Nephron progenitor cell (in vitro differentiated cells): ENCODE measurements at regions not wholly inside any gene's neighbourhood (a gene's known extent, or its start where the extent isn't known, plus 50 kb on each side); places are given as distances from the start of the nearest gene placed in this dataset.

Experiments
- DNase-seq: peaks from one replicate; pipeline ENCODE4 v3.0.0; 2021
- H3K27ac Mint-ChIP-seq: 2 replicates; pipeline ENCODE4 v1.8.0; 2021; ENCODE audit warnings: mild to moderate bottlenecking, moderate library complexity, mixed read lengths
- H3K27me3 Mint-ChIP-seq: 2 replicates; pipeline ENCODE4 v1.8.0; 2021; ENCODE audit warnings: mild to moderate bottlenecking, low read depth, mixed read lengths; ENCODE audit not compliant: poor library complexity
- H3K36me3 Mint-ChIP-seq: 2 replicates; pipeline ENCODE4 v1.8.0; 2021; ENCODE audit warnings: low read depth, mixed read lengths
- H3K4me1 Mint-ChIP-seq: 2 replicates; pipeline ENCODE4 v1.8.0; 2021; ENCODE audit warnings: mixed read lengths
- H3K4me3 Mint-ChIP-seq: 2 replicates; pipeline ENCODE4 v1.8.0; 2021; ENCODE audit warnings: mild to moderate bottlenecking, moderate library complexity, mixed read lengths
- H3K9me3 Mint-ChIP-seq: 2 replicates; pipeline ENCODE4 v1.8.0; 2021; ENCODE audit warnings: mild to moderate bottlenecking, moderate library complexity, mixed read lengths
- CTCF ChIP-seq: fragments of 200-600 bp; sonication (generic); IDR thresholded peaks from 2 replicates; pipeline ENCODE4 v1.5.0; 2021; ENCODE audit warnings: antibody characterized with exemption

DNA sequence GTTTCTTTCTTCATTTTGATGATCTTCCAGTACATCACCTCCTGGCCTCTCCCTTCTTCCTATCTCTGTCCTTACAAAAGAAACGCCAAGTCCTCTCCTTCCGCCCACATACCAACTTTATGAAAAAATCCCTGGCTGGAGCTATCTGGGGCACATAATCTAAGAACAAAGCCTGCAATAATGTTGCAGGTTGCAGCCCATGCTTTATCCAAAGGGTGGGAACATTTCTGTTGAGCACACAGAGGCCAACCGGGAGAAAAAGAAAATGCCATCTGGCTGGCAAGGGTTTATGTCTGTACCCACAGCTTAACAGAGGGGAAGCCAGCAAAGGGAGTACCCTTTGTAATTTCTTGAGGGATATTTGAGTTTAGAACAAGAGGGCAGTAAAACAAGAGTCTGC is 409.6 kb downstream of the SOX9 start:
- Mint-ChIP-seq H3K27ac (no peak overlapping the region), H3K27me3 (peaks cover 13% of the 10 kb centered on the region), H3K9me3 (peaks cover 13% of the 10 kb centered on the region), H3K4me3 (no peak overlapping the region), H3K36me3 (peaks cover 6% of the 10 kb centered on the region), H3K4me1 (peaks cover 37% of the 10 kb centered on the region)
- TF ChIP-seq CTCF, result no peak
- DNase-seq, result no peak

DNA sequence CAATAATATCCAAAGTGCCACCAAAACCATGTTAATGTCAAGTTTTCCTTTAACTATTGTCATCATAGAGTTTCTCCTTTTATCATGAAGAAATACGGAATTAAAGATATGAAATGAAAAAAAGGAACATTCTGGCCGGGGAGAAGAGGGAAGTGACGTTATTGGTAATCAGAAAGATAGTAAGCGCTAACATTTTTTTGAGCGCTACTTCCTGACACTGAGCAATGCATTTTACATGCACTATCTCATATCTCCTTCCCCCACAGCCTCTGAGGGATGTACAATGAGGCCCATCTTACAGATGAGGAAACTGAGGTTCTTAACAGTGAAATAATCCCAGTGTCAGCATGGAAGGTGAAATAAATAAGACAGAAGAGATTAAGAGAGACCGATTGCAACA is 410.9 kb downstream of the SOX9 start:
- DNase-seq, result no peak
- peaks cover 17% of the 10 kb centered on the region for H3K27me3 Mint-ChIP-seq
- H3K36me3 Mint-ChIP-seq, result peaks cover 6% of the 10 kb centered on the region
- peaks cover 13% of the 10 kb centered on the region for H3K9me3 Mint-ChIP-seq
- TF ChIP-seq CTCF, result no peak
- peaks cover 27% of the 10 kb centered on the region for H3K4me1 Mint-ChIP-seq
- no peak overlapping the region for H3K27ac Mint-ChIP-seq
- no peak overlapping the region for H3K4me3 Mint-ChIP-seq

DNA sequence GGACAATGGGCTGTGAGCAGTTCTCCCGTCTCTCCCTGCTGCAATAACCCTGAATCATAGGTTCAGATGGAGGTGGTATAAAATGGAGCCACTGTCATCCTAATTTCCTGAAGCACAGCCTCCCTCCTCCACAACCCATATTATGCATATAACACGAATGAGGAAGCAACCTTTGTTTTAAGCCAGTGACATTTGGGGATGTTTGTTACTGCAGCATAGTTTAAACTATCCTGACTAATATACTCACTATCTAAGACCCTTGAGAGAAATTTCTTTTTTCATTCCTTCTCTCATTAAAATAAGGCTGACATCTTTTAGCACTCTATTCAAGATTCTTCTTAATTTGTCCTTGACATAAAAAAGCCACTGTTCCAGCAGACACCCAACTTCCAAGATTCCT is 413.4 kb downstream of the SOX9 start:
- Mint-ChIP-seq H3K4me3 (no peak overlapping the region), H3K36me3 (peaks cover 6% of the 10 kb centered on the region), H3K4me1 (peaks cover 38% of the 10 kb centered on the region), H3K27ac (no peak overlapping the region), H3K27me3 (peaks cover 14% of the 10 kb centered on the region), H3K9me3 (peaks cover 13% of the 10 kb centered on the region)
- DNase-seq, result no peak
- TF ChIP-seq CTCF, result no peak

DNA sequence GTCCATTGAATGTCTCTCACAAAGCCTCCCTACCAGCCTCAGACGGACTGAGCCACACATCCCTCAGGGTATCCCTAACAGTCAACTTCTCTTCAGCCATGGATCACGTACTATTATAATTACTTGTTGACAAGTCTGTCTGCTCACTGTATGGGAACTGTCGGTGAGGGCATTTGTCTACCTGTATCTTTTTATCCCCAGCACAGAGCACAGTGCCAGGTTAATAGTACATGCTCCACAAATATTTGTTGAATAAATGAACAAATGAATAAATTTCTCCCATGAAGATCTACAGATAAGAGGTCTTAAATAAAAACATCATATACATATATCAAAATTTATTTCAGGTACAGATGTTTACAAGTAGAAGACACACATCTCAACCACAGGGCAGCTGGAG is 414.0 kb downstream of the SOX9 start:
- no peak for TF ChIP-seq CTCF
- H3K36me3 Mint-ChIP-seq, result peaks cover 6% of the 10 kb centered on the region
- no peak overlapping the region for H3K27ac Mint-ChIP-seq
- H3K4me3 Mint-ChIP-seq, result no peak overlapping the region
- peaks cover 13% of the 10 kb centered on the region for H3K9me3 Mint-ChIP-seq
- H3K4me1 Mint-ChIP-seq, result peaks cover 39% of the 10 kb centered on the region
- peaks cover 14% of the 10 kb centered on the region for H3K27me3 Mint-ChIP-seq
- no peak for DNase-seq

- no peak for DNase-seq
- Mint-ChIP-seq H3K4me3 (no peak overlapping the region), H3K4me1 (peaks cover 37% of the 10 kb centered on the region), H3K27ac (no peak overlapping the region), H3K36me3 (peaks cover 6% of the 10 kb centered on the region), H3K9me3 (peaks cover 13% of the 10 kb centered on the region), H3K27me3 (peaks cover 14% of the 10 kb centered on the region)
- no peak for TF ChIP-seq CTCF
These were observed 414.5 kb downstream of the SOX9 start for GRCh38 chr17:72535346-72535745.

- H3K4me3 Mint-ChIP-seq, result no peak overlapping the region
- peaks cover 14% of the 10 kb centered on the region for H3K27me3 Mint-ChIP-seq
- H3K36me3 Mint-ChIP-seq, result peaks cover 6% of the 10 kb centered on the region
- DNase-seq, result no peak
- no peak for TF ChIP-seq CTCF
- H3K9me3 Mint-ChIP-seq, result peaks cover 13% of the 10 kb centered on the region
- peaks cover 34% of the 10 kb centered on the region for H3K4me1 Mint-ChIP-seq
- H3K27ac Mint-ChIP-seq, result no peak overlapping the region
These were observed 415.0 kb downstream of the SOX9 start for GRCh38 chr17:72535779-72536178.
